ENCODE measurements at regions not wholly inside any gene's neighbourhood (a gene's known extent, or its start where the extent isn't known, plus 50 kb on each side); places are given as distances from the start of the nearest gene placed in this dataset.

GRCh38 chr14:25110106-25110505, 60.2 kb upstream of the STXBP6 start:
- H3K4me3 ChIP-seq: no peak overlapping the region
- TF ChIP-seq, protein P1, sequence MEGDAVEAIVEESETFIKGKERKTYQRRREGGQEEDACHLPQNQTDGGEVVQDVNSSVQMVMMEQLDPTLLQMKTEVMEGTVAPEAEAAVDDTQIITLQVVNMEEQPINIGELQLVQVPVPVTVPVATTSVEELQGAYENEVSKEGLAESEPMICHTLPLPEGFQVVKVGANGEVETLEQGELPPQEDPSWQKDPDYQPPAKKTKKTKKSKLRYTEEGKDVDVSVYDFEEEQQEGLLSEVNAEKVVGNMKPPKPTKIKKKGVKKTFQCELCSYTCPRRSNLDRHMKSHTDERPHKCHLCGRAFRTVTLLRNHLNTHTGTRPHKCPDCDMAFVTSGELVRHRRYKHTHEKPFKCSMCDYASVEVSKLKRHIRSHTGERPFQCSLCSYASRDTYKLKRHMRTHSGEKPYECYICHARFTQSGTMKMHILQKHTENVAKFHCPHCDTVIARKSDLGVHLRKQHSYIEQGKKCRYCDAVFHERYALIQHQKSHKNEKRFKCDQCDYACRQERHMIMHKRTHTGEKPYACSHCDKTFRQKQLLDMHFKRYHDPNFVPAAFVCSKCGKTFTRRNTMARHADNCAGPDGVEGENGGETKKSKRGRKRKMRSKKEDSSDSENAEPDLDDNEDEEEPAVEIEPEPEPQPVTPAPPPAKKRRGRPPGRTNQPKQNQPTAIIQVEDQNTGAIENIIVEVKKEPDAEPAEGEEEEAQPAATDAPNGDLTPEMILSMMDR (IDR thresholded peaks at IDR 0.05): no peak
- TF ChIP-seq POLR2AphosphoS5 (IDR thresholded peaks at IDR 0.05) (no peak), POLR2A (IDR thresholded peaks at IDR 0.05) (no peak), EP300 (IDR thresholded peaks at IDR 0.05) (no peak)
- no peak for DNase-seq
- peaks cover 6 to 34% (median 13%) of the 10 kb centered on the region in 4 donors for H3K4me1 ChIP-seq
- intact Hi-C loops (cut with DNase I; ENCODE audit: low total_unique reads): no loop called here
- H3K27me3 ChIP-seq: no peaks in the 10 kb centered on the region
- no peaks in the 10 kb centered on the region for H3K9me3 ChIP-seq
- 55 to 79% (median 68%) methylated on average over 2 of the region's 2 CpGs for WGBS, 5 donors
- H3K36me3 ChIP-seq: no peaks in the 10 kb centered on the region
- H3K27ac ChIP-seq: peak overlapping the region in 1 of 5 donors; percentile 52

- intact Hi-C loops (cut with DNase I; ENCODE audit: low total_unique reads): no loop called here
- Histone ChIP-seq H3K4me3 (no peak overlapping the region), H3K27ac (no peak overlapping the region), H3K4me1 (peaks cover 6 to 34% (median 13%) of the 10 kb centered on the region in 4 donors), H3K36me3 (no peaks in the 10 kb centered on the region), H3K27me3 (no peaks in the 10 kb centered on the region), H3K9me3 (no peaks in the 10 kb centered on the region)
- TF ChIP-seq POLR2AphosphoS5 (IDR thresholded peaks at IDR 0.05): no peak
- no peak for TF ChIP-seq EP300 (IDR thresholded peaks at IDR 0.05)
- TF ChIP-seq, protein P1 (IDR thresholded peaks at IDR 0.05): no peak
- no peak for TF ChIP-seq POLR2A (IDR thresholded peaks at IDR 0.05)
- WGBS, 5 donors: 26 to 39% (median 33%) methylated on average over 2 of the region's 2 CpGs
- DNase-seq: peak; percentile 65 to 83
These were observed 59.0 kb upstream of the STXBP6 start for GRCh38 chr14:25108959-25109358.

GRCh38 chr14:25108291-25108690, 58.3 kb upstream of the STXBP6 start:
- no peaks in the 10 kb centered on the region for H3K36me3 ChIP-seq
- WGBS, 5 donors: 75 to 99% (median 89%) methylated on average over 2 of the region's 2 CpGs
- no peak overlapping the region for H3K27ac ChIP-seq
- no peak for DNase-seq
- H3K9me3 ChIP-seq: no peaks in the 10 kb centered on the region
- intact Hi-C loops (cut with DNase I; ENCODE audit: low total_unique reads): no loop called here
- peaks cover 6 to 28% (median 13%) of the 10 kb centered on the region in 4 donors for H3K4me1 ChIP-seq
- TF ChIP-seq POLR2AphosphoS5 (IDR thresholded peaks at IDR 0.05): no peak
- no peak for TF ChIP-seq EP300 (IDR thresholded peaks at IDR 0.05)
- no peak for TF ChIP-seq POLR2A (IDR thresholded peaks at IDR 0.05)
- TF ChIP-seq, protein P1 (IDR thresholded peaks at IDR 0.05): no peak
- H3K4me3 ChIP-seq: no peak overlapping the region
- no peaks in the 10 kb centered on the region for H3K27me3 ChIP-seq

- H3K4me3 ChIP-seq: no peak overlapping the region
- intact Hi-C loops (cut with DNase I; ENCODE audit: low total_unique reads): no loop called here
- H3K4me1 ChIP-seq: peaks cover 0 to 5% (median 2%) of the 10 kb centered on the region in 4 donors
- TF ChIP-seq POLR2A (IDR thresholded peaks at IDR 0.05) (no peak), POLR2AphosphoS5 (IDR thresholded peaks at IDR 0.05) (no peak), EP300 (IDR thresholded peaks at IDR 0.05) (no peak)
- TF ChIP-seq, protein P1 (IDR thresholded peaks at IDR 0.05): no peak
- no peaks in the 10 kb centered on the region for H3K36me3 ChIP-seq
- no peaks in the 10 kb centered on the region for H3K27me3 ChIP-seq
- WGBS, 5 donors: 46 to 83% (median 81%) methylated on average over 2 of the region's 2 CpGs
- H3K9me3 ChIP-seq: no peaks in the 10 kb centered on the region
- H3K27ac ChIP-seq: no peak overlapping the region
- DNase-seq: no peak
These were observed 53.9 kb upstream of the STXBP6 start for GRCh38 chr14:25103820-25104219.
